IMR-90 (cell line): ENCODE measurements at regions not wholly inside any gene's neighbourhood (a gene's known extent, or its start where the extent isn't known, plus 50 kb on each side); places are given as distances from the start of the nearest gene placed in this dataset.

Experiments used
- ATAC-seq: fragments of 200-7000 bp; cut with Tn5 transposase; 2 replicates; pipeline ENCODE4 v1.9.1; 2020; ENCODE audit warnings: low read depth, mild to moderate bottlenecking, moderate library complexity
- BruUV-seq: library from RNA; stranded (reverse); fragments of 400-500 nt; replicated peaks from 2 replicates; lab custom pipeline; 2021; lab: Mats Ljungman, UMichigan
- CTCF ChIA-PET: fragments of 300-600 bp; formaldehyde crosslinking; extraction: SDS; loops from one replicate; lab custom pipeline; 2021; ENCODE audit warnings: antibody characterized with exemption; lab: Yijun Ruan, JAX
- POLR2A ChIA-PET: fragments of 300-600 bp; sonication (Branson Sonifier 250); formaldehyde crosslinking; loops from one replicate; lab custom pipeline; 2022; ENCODE audit warnings: antibody characterized with exemption; ENCODE audit not compliant: unreplicated experiment; lab: Charles Lee
- DNase-seq: peaks from one replicate; pipeline ENCODE4 v3.0.0; 2013
- H2AFZ ChIP-seq: replicated peaks from 2 replicates; pipeline ENCODE3; 2013; ENCODE audit warnings: low read length, mild to moderate bottlenecking; ENCODE audit not compliant: poor library complexity
- H2AK5ac ChIP-seq: 2 replicates; pipeline ENCODE4 v1.6.1; 2013; ENCODE audit warnings: low read depth, low read length, inconsistent platforms
- H2AK9ac ChIP-seq: replicated peaks from 2 replicates; pipeline ENCODE3; 2013; ENCODE audit warnings: mild to moderate bottlenecking, low read depth, low read length, moderate library complexity; ENCODE audit not compliant: poor library complexity
- H2BK120ac ChIP-seq: 2 replicates; pipeline ENCODE4 v1.6.1; 2013; ENCODE audit warnings: low read depth, low read length, inconsistent platforms
- H2BK15ac ChIP-seq: 3 replicates; pipeline ENCODE4 v1.6.1; 2013; ENCODE audit warnings: low read depth, low read length, inconsistent platforms
- H2BK20ac ChIP-seq: 2 replicates; pipeline ENCODE4 v1.6.1; 2013; ENCODE audit warnings: low read depth, mild to moderate bottlenecking, inconsistent platforms, low read length, moderate library complexity
- H2BK5ac ChIP-seq: 2 replicates; pipeline ENCODE4 v1.6.1; 2013; ENCODE audit warnings: mild to moderate bottlenecking, low read depth, low read length, inconsistent platforms; ENCODE audit not compliant: poor library complexity, severe bottlenecking
- H3K14ac ChIP-seq: replicated peaks from 2 replicates; pipeline ENCODE4 v1.6.1; 2013; ENCODE audit warnings: low read depth, low read length, inconsistent platforms
- H3K18ac ChIP-seq: 2 replicates; pipeline ENCODE4 v1.6.1; 2013; ENCODE audit warnings: low read depth, low read length, control low read depth
- H3K23ac ChIP-seq: 2 replicates; pipeline ENCODE4 v1.6.1; 2013; ENCODE audit warnings: low read depth, low read length, inconsistent platforms
- H3K27ac ChIP-seq: 2 replicates; pipeline ENCODE4 v1.5.1; 2013; ENCODE audit warnings: mild to moderate bottlenecking, control low read depth, low read length; ENCODE audit not compliant: insufficient read depth
- H3K27me3 ChIP-seq: 2 replicates; pipeline ENCODE4 v1.6.1; 2013; ENCODE audit warnings: low read length; ENCODE audit not compliant: control insufficient read depth, insufficient read depth
- H3K36me3 ChIP-seq: 2 replicates; pipeline ENCODE4 v1.6.1; 2013; ENCODE audit warnings: low read length, mixed read lengths; ENCODE audit not compliant: control insufficient read depth, insufficient read depth
- H3K4ac ChIP-seq: 2 replicates; pipeline ENCODE4 v1.6.1; 2013; ENCODE audit warnings: low read depth, low read length, inconsistent platforms
- H3K4me1 ChIP-seq: 2 replicates; pipeline ENCODE4 v1.6.1; 2013; ENCODE audit warnings: low read length, mixed read lengths; ENCODE audit not compliant: control insufficient read depth, insufficient read depth
- H3K4me2 ChIP-seq: 2 replicates; pipeline ENCODE4 v1.6.1; 2013; ENCODE audit warnings: low read depth, mild to moderate bottlenecking, control low read depth, low read length, moderate library complexity
- H3K4me3 ChIP-seq: 2 replicates; pipeline ENCODE4 v1.5.1; 2013; ENCODE audit warnings: low read depth, mild to moderate bottlenecking, control low read depth, low read length, moderate library complexity; ENCODE audit not compliant: insufficient read depth
- H3K56ac ChIP-seq: 2 replicates; pipeline ENCODE4 v1.6.1; 2013; ENCODE audit warnings: low read length, inconsistent platforms; ENCODE audit not compliant: insufficient read depth; ENCODE audit errors: extremely low read depth
- H3K79me1 ChIP-seq, 2 experiments: 2 replicates each; pipeline ENCODE4 v1.6.1; 2013; ENCODE audit warnings: low read length in 2 of 2, inconsistent platforms in 1 of 2, low read depth in 1 of 2
- H3K9ac ChIP-seq: 2 replicates; pipeline ENCODE4 v1.6.1; 2013; ENCODE audit warnings: low read depth, low read length, control low read depth
- H3K9me1 ChIP-seq: 2 replicates; pipeline ENCODE4 v1.6.1; 2013; ENCODE audit warnings: low read length, inconsistent platforms; ENCODE audit not compliant: insufficient read depth
- H3K9me3 ChIP-seq: 2 replicates; pipeline ENCODE4 v1.6.1; 2013; ENCODE audit warnings: low read length; ENCODE audit not compliant: control insufficient read depth, insufficient read depth
- H4K20me1 ChIP-seq: 2 replicates; pipeline ENCODE4 v1.6.1; 2013; ENCODE audit warnings: low read length, inconsistent platforms; ENCODE audit not compliant: insufficient read depth
- H4K5ac ChIP-seq: 2 replicates; pipeline ENCODE4 v1.6.1; 2013; ENCODE audit warnings: mild to moderate bottlenecking, low read depth, low read length, control low read depth
- H4K8ac ChIP-seq, 2 experiments: 2 replicates each; pipeline ENCODE4 v1.6.1; 2013; ENCODE audit warnings: low read depth in 2 of 2, low read length in 2 of 2, control low read depth in 1 of 2, inconsistent platforms in 1 of 2
- H4K91ac ChIP-seq: 2 replicates; pipeline ENCODE4 v1.6.1; 2013; ENCODE audit warnings: low read depth, low read length, inconsistent platforms; ENCODE audit not compliant: insufficient read depth
- MAFK ChIP-seq: IDR thresholded peaks from 2 replicates; pipeline ENCODE4 v1.6.1; 2012; ENCODE audit warnings: low read depth, low read length, improper control_type of control experiment
- SMC3 ChIP-seq: fragments of 150-350 bp; IDR thresholded peaks from 2 replicates; pipeline ENCODE4 v1.6.1; 2016; ENCODE audit warnings: low read depth, mild to moderate bottlenecking, antibody characterized with exemption, low read length, moderate library complexity
- dilution Hi-C: fragments of 300-500 bp; cut with HindIII; formaldehyde crosslinking; loops from one replicate; pipeline ENCODE4 v1.14.3; 2018; ENCODE audit warnings: low sequenced_read_pairs; ENCODE audit not compliant: unreplicated experiment
- in situ Hi-C: fragments of 300-500 bp; cut with MboI; formaldehyde crosslinking; loops from 3 replicates; pipeline ENCODE4 v1.14.3; 2019; ENCODE audit warnings: low sequenced_read_pairs, inconsistent platforms, mixed read lengths
- intact Hi-C: fragments of 100-400 bp; cut with micrococcal nuclease; formaldehyde crosslinking; loops from 2 replicates; pipeline ENCODE4 v1.10.0; 2022
- TF ChIP-seq, protein P1 (sequence below): fragments of 150-350 bp; IDR thresholded peaks from 2 replicates; pipeline ENCODE4 v1.6.1; 2017; ENCODE audit warnings: mild to moderate bottlenecking, antibody characterized with exemption, low read length, low read depth

DNA sequence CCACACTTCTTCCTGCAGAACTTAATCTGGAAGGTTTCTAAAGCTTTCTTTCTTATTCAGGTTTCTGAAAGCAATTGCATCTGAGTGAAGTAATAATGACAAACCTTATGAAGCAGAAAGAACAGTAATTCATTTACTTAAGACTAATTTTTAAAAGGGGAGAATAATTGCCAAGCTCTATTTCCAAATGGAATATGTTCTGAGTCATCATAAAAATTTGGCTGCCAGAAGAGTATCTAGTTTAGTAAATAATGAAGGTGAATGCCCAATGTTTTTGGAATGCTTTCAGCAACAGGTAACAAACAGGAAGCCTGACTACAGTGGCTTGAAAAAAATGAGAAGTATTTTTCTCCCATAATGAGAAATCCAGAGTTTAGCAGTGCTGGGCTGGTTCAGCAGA is 227.3 kb upstream of the TET2 start:
- Histone ChIP-seq H3K36me3 (no peaks in the 10 kb centered on the region), H2AFZ (no peak overlapping the region), H3K14ac (no peak overlapping the region), H2AK9ac (no peak overlapping the region), H3K9ac (no peak overlapping the region), H3K9me1 (no peaks in the 10 kb centered on the region), H3K4ac (no peak overlapping the region), H3K23ac (no peak overlapping the region), H4K91ac (no peak overlapping the region), H4K20me1 (no peaks in the 10 kb centered on the region), H2BK15ac (no peak overlapping the region), H2BK120ac (no peak overlapping the region), H3K9me3 (no peaks in the 10 kb centered on the region), H4K5ac (no peak overlapping the region), H3K27me3 (no peaks in the 10 kb centered on the region), H4K8ac (no peak overlapping the region), H2BK20ac (no peak overlapping the region), H3K79me1 (no peaks in the 10 kb centered on the region), H2AK5ac (no peak overlapping the region), H3K4me1 (no peaks in the 10 kb centered on the region), H3K18ac (no peak overlapping the region), H3K4me3 (no peak overlapping the region), H3K27ac (no peak overlapping the region), H2BK5ac (no peak overlapping the region), H3K4me2 (no peak overlapping the region), H3K56ac (no peak overlapping the region)
- dilution Hi-C loops (no loop called here), in situ Hi-C loops (no loop called here), intact Hi-C loops (no loop called here)
- CTCF ChIA-PET, result interaction anchor here (0.5 to 0.9 kb wide), 2 partner anchors 15 to 32 kb away, joined by 3 to 4 read pairs; no protein-coding TSS in a partner anchor
- no TSS peak for BruUV-seq
- TF ChIP-seq SMC3 (no peak), MAFK (no peak)
- TF ChIP-seq, protein P1, sequence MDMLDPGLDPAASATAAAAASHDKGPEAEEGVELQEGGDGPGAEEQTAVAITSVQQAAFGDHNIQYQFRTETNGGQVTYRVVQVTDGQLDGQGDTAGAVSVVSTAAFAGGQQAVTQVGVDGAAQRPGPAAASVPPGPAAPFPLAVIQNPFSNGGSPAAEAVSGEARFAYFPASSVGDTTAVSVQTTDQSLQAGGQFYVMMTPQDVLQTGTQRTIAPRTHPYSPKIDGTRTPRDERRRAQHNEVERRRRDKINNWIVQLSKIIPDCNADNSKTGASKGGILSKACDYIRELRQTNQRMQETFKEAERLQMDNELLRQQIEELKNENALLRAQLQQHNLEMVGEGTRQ, result no peak
- ATAC-seq, result no peak
- DNase-seq, result no peak
- POLR2A ChIA-PET, result no interaction called here
